ENCODE measurements at regions not wholly inside any gene's neighbourhood (a gene's known extent, or its start where the extent isn't known, plus 50 kb on each side); places are given as distances from the start of the nearest gene placed in this dataset.

DNA sequence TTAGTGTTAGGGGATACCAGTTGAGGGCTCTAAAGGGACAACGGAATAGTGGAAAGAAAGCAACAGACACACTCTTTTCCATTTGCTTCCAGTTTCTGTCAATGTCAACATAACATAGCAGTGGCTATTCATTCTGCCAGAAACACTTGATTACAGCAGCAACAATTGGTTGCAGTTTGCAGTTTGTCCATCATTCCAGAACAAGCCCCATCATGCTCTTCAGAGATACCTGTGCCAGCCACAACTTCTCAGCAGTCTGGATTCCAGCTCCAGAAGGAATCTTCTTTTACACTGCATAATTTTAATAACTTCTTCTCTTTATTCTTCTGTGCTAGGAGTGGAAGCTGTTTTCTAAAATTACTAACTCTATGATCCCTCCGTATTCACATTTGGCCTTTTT, 1521.4 kb downstream of the PLA2G4A start:
- DNase-seq (ENCODE audit: low read depth): no peak

DNA sequence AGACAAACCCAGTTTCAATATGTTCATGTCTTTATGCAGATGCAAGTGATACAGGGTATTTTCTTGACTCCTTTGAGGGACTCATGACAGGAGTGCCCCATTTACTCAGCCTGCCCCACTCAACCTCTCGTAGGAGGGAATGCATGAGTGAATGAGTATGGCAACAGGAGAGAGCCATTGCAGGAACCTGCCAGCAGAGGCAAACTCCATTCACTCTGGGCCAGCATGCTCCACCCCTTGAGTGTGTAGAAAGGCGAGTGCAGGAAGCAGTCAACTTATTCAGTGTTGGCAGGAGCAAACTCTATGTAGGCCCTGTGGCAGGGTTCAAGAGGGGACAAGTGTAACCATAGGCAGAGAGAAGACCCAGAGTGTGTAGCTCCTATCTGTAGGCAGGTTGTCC, 1526.3 kb downstream of the PLA2G4A start:
- DNase-seq (ENCODE audit: low read depth): no peak

DNA sequence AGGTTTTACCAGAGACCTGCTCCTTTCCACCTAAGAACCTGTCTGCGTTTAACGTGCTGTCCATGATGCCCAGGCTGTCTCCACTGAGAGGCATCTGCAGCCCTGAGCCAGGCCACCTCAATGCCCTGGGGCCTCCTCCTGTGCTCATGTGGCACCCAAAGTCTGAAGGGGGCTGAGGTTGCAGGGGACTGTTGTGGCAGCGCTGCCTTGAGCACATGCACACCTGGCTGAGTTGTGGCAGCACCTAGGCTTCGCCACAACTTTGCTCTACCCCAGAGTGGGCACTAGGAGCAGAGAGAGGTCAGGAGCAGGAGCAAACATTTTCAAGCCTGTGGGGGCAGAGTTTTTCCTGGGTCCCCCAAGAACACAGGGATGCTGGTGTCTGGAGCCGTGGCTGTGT, 1527.1 kb downstream of the PLA2G4A start:
- DNase-seq (ENCODE audit: low read depth): no peak

DNA sequence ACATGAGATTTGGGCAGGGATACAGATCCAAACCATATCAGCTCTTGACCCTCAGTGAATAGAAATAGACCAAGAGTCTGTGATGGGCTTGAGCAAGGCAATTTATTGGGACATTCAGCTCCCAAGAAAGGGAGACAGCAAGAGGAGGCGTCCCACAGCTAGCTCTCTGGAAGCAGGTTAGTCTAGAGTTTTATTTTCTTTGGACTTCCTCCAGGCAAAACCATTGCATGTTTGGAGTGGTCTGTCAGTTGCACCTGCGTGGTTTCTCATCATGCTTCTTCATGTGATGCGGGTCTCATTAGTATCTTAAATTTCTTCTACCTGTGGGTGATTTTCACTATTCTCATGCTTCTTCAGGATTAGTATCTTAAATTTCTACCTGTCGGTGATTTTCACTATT, 1530.6 kb downstream of the PLA2G4A start:
- no peak for DNase-seq (ENCODE audit: low read depth)

DNA sequence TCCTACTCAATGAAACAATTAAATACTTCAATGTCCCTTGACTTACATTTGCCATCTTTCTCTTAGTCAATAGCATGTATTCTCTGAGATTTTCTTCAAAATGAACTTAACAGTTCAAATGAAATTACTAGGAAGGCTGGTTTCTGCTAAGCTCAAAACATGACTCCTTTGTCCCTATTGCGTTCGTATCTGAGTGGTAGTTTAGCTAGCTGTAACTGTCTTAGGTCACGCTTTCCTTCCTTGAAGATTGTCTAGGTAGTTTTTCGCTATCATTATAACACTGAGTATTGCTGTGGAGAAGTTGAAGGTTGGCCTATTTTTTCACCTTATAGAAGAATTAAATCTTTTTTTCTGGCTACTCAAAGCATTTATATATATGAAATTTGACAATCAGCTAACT, 1535.2 kb downstream of the PLA2G4A start:
- DNase-seq (ENCODE audit: low read depth): no peak

DNA sequence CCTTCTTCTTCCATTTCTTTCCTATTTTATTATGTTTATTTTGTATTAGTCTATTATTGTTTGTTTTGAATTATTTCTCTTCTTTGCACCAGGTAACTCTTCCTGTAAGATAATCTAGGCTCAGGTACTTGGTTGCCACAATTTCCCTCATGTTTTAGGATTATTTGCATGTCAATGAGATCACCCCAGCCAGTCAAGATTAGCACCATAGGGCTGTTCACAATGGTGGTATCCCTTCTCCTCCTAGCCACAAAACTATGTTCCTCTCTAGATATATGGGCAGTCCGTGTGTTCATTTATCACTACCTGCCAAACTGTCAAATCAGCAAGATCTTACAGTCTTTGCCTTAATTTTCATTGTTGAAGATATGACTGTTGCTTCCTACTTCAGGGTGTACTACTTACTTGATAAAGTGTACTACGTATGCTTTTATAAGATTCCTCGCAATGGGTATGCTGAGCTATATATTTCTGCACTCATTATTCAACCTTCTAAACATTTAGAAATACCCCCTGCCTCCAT, 1536.2 kb downstream of the PLA2G4A start:
- no peak for DNase-seq (ENCODE audit: low read depth)

DNA sequence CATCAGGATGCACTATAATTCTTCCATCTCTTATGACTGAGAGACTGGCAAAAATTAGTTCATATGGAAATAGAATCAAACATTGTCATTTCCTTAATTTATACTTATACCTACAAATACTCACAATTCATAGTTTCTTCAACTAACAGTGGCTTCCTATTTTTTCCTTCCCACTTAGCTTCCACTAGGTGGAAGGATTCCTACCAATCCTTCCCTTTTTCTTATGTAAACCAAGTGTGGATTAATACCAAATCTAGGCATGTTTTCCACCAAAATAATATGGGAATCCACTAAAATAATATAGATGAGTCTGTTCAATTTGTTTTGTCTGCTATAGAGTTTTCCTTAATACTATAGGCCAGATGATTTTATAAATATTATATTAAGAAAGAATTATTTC, 1537.1 kb downstream of the PLA2G4A start:
- no peak for DNase-seq (ENCODE audit: low read depth)

DNA sequence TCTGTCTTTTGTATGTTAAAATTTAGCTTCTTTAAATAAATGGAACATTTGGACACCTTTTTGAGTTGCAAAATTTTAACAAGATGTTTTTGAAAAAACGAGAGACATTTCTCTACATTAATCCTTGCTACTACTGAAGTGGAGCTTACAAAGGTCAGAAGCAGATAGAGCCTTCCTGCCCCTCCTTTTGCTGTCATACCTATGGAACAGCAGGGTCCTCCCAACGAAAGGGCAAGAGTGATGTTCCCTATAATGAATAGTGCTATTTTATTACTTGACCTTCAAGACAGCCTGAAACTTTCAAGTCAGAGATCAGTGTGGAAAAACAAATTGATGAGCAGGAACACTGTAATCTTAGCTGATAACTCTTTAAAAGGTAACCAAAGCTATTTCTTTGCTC, 1538.9 kb downstream of the PLA2G4A start:
- DNase-seq (ENCODE audit: low read depth): no peak

DNA sequence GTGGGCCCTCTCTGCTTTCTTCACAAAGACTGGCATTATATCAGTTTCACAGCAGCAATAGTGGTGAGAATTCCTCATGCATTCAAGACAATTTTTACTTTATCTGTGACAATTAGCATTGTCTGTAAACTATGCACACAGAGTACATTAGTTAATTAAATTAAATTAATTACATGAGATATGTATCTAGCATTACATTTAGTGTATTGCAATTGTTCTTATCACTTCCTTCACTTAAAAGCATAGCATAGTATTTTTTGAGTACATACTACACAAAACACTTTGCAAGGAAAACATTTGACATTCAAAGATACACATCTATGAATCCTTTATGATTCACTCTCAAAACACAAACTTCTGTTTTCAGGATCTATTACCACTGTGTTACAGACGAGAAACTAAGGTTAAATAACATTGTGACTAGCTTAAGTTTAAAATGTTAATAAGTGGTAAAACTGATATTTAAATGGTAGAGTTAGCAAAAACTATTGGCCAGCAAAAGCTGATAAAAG, 1542.6 kb downstream of the PLA2G4A start:
- DNase-seq (ENCODE audit: low read depth): no peak

DNA sequence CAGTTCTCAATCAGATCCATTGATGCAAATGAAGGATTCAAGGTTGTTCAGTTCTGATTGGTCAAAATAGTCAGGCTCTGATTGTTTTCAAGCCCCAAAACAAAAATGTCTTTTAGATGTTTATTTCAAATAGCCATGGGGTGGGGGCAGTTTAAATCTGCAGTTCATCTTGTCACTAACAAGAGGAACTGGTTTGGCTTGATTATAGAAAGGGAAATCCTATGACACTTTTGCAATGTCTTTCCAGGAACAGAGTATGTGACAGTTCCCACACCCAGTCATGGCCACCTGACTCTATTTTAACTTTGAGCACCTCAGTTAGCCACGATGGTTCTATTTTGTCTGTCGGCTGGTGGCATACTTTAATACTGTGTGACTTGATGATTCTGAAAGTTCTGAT, 1544.1 kb downstream of the PLA2G4A start:
- DNase-seq (ENCODE audit: low read depth): no peak

DNA sequence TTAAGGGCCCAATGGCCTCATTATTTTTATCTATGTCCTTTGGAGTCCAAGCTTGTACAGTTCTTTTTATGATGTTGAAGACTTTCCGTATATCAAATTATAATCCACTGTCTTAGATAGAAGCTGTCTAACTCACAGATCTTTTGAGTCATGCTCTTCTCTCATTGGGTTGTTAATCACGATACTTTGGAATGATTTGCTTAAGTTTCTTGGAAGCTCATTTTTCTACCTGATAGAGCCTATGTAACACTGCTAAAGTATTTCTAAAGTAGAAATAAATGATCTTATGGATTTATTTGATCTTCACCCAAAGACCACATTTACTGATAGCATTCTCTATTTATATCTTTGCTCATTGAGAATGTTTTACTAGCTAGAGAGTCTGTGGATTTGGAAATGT, 1554.1 kb downstream of the PLA2G4A start:
- DNase-seq (ENCODE audit: low read depth): no peak

DNA sequence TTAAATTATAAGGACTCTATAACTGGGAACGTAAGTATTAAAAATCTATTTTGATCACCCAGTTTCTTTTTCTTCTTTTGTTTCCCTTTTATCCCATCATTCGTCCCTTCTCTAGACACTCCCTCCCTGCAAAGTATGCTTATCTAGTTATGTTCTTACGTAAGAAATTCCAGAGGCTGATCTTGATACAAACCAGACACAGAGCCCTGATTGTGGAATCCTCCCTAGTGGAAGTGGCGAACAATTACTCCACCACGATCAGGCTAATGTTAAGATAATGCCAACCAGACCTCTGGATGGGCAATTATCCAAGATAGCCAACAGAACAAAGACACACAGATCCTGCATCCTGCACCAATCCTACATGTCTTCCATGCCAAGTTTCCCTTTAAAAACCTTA, 1557.4 kb downstream of the PLA2G4A start:
- DNase-seq (ENCODE audit: low read depth): no peak

DNA sequence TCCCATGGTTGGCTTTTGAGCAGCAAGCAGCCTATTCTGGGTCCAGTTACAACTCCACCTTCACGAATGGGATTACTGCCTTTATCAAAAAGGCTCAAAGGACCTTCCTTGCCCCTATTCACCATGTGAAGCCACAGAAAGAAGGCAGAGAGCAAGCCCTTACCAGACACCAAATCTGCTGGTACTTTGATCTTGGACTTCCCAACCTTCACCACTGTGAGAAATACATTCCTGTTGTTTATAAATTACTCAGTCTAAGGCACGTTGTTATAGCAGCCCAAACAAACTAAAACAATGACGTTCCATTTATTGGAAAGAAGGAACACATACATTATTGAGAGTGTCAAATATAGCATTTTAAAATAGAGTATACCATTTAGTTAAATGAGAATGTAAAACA, 1557.9 kb downstream of the PLA2G4A start:
- DNase-seq (ENCODE audit: low read depth): no peak

DNA sequence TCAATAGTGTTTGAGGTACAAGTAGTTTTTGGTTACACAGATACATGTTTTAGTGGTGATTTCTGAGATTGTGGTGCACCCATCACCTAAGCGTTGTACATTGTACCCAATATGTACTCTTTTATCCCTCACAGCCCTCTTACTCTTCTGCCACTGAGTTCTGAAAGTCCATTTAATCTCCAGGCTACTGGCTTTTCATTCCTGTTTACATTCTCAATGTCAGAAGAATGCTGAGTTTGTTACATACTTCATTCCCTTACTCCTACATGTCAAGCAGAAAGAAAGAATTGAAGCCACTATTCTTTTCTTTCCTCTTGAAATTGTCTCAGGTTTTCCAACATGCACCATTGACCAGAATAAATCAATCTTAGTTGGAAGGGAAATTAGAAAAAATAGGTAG, 1565.9 kb downstream of the PLA2G4A start:
- DNase-seq (ENCODE audit: low read depth): no peak

DNA sequence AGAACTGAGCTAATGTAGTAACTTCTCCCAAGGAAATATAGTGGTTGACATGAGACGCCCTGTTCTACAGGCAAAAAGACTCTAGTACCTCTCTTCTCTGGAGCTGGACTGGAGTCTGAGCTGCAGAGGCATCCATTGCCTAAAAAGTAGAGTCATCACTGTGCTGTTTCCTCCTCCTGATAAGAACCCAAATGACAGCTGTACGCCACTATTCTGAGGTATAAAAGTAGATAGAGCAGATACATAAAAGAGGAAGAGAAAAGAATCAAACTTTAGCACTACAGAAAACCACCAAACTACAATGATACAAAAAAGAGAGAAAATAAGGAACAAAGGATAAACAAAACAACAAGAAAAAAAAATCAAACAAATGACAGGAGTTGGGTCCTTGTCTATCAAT, 1568.8 kb downstream of the PLA2G4A start:
- DNase-seq (ENCODE audit: low read depth): no peak

DNA sequence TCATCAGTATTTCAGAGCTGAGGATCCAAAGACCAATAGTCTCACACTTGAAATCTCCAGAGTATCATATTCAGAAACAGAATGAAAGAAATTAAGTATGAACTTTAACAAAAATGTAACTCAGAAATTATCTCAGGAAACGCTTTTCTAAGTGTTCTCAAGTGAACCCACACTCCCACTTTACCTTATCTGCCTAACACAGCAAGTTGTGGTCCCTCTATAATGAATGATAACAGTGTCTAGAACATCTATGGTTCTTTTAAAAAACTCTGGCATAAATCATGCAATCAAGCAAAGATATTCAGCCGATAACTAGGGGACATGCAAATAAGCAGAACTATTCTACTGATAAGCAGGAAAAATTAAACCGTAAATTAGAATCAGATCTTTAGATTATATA, 1574.2 kb downstream of the PLA2G4A start:
- no peak for DNase-seq (ENCODE audit: low read depth)

DNA sequence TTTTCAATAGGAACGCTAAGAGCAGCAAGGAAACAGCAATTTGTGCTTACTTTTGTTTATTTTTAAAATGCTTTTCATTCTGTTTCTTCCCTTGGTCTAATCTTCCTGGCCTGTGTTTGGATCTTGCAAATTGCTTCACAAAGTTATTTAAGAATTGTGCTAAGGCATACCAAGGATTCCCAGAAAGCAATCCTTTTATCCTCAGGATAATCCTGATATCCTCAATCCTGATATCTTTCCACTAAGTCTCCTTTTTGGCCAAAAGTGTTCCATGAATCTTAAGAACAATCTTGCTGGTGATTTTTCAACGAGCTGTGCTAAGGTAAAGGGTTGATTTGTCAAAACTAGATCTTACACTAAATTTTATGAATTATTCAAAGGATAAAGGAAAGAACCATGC, 1577.9 kb downstream of the PLA2G4A start:
- no peak for DNase-seq (ENCODE audit: low read depth)

DNA sequence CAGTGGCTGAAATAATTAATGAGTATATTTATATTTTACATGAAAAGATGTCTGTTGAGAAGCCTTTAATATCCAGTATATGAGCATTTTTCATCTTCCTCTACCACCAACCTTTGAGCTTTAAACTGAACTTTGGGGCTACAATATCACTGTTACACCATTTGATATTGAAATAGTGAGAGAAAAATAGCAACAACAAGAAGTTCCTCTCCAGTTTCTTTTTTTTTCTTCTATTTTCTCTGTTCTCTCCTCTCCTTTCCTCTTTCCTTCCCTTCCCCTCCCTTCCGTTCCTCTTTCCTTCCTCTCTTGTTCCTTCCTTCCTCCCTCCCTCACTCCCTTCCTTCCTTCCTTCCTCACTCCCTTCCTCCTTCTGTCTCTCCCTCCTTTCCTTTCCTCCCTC, 1591.4 kb downstream of the PLA2G4A start:
- no peak for DNase-seq (ENCODE audit: low read depth)

DNA sequence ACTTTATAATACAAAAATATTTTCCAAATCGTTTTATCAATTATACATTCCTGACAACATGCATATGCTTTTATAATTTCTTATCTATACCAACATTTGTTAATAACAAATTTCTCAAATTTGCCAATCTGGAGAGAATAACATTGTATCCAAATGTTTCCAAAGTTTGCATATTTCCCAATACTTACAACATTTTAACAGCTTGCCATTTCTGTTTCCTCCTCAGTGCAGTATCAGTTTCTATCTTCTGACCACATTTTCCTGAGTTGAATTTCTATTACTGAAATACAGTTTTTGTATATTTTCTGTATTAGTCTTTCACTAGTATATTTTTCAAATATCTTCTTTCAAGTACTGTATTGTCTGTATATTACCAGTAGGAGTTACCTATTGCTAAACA, 1594.3 kb downstream of the PLA2G4A start:
- DNase-seq (ENCODE audit: low read depth): no peak

DNA sequence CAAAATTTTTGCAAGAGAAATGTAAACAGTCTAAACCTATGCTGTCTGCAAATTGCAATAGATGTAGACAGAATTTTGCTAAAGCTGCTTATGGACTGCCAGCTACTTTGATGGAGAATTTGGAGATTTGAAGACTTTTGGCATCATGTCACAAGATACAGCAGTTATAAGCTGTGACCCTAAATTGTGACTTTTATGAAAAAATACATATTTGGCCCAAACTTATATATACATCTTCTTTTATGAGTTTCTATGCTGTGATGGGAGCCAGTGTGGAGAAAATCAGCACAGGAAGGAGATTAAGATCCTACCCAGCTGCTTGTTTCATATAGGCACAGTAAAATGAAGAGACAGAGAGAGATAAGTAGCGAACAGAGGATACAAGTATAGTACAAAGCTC, 1595.4 kb downstream of the PLA2G4A start:
- DNase-seq (ENCODE audit: low read depth): no peak

DNA sequence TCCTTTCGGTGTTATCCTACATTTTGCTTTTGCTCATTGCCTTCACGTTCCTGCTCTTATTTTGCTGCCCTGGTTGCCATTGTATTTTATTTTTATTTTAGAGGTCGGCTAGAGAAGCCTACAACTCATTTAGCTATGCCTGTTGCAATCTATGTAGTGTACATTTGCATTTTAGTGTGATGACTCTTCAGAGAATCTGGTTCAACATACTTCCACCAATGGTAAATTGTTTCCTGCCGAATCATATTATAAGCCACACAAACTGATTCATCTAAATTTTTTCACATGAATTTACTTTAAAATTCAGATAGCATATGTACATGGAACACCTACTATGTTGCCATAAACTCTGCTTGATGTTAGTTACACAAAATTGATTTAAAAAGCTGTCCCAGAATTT, 1596.9 kb downstream of the PLA2G4A start:
- no peak for DNase-seq (ENCODE audit: low read depth)

DNA sequence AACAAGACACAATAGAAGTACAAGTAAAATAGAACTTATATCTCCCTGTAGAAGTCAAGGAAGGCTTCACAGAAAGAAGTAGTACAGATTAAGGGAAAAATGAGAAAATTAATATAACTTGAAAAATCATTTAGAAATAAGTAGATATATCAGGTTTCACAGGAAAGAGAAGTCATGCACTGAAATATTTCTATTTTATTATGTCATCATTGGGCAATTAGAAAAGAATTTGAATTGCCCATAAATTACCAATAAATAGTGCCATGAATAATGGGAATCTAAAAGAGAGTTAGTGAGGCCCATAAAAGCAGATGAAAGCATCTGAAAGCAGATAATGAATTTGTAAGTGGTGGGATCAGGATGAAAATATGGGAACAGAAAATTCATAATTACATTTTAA, 1597.8 kb downstream of the PLA2G4A start:
- no peak for DNase-seq (ENCODE audit: low read depth)

DNA sequence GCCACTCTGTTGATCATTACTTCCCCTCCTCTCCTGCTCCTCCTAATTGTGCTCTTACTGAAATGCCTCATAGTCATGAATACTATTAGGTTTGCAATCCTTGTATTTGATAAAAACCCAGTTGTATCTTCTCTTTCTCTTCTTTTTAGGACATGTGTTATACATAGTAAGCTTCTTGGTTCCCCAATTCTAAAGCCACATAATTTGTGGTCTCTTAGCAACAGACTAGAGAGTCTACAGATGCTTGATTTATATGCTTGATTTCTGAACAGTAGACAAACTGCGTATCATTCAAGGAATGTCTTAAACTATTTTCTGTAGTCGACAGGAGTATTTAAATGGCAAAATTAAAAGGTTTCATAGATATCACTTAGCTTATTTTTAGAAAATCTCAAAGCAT, 1598.9 kb downstream of the PLA2G4A start:
- no peak for DNase-seq (ENCODE audit: low read depth)

DNA sequence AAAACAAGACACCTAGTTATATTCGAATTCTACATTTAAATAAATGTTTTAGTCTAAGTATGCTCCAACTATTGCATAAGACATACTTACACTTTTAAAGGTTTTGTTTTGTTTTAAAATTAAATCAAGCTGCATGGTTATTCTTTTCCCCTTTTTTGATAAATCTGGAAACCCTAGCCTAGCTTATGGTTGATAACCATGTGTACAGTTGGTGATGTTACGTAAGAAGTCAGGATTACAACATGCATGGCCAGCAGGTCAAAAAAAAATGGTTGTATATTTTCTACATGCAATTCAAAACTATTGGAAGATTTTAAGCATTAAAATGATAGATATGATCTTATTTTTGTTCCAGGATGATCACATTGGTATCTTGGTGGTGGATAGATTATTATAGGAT, 1600.6 kb downstream of the PLA2G4A start:
- no peak for DNase-seq (ENCODE audit: low read depth)

DNA sequence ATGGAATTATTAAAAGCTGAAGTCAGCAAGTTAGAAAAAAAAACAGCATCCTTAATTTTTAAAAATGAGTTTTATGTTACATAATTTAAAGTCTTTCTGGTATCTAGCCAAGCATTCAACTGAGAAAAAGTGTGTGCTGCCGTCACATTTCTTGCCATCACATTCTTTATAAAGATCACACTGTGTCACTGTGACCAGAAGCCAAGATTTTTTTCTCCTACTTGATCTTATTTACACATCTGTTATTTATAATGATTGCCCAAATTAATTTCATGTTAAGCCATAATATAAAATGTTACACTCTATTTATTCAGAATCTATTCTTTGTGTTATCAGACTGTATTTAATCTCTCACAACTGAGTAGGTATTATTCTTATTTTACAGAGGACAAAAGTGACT, 1603.7 kb downstream of the PLA2G4A start:
- no peak for DNase-seq (ENCODE audit: low read depth)
